NOMO-1 treated with dmso at 0.1 percent for 144 hours (cell line): ENCODE measurements at regions not wholly inside any gene's neighbourhood (a gene's known extent, or its start where the extent isn't known, plus 50 kb on each side); places are given as distances from the start of the nearest gene placed in this dataset.

Experiments
- DNase-seq: peaks from one replicate; lab custom pipeline; 2025; ENCODE audit not compliant: unreplicated experiment; lab: John Stamatoyannopoulos, UW

GRCh38 chr12:98053202-98053601 lies 462.2 kb upstream of the TMPO start:
- DNase-seq = no peak

DNA sequence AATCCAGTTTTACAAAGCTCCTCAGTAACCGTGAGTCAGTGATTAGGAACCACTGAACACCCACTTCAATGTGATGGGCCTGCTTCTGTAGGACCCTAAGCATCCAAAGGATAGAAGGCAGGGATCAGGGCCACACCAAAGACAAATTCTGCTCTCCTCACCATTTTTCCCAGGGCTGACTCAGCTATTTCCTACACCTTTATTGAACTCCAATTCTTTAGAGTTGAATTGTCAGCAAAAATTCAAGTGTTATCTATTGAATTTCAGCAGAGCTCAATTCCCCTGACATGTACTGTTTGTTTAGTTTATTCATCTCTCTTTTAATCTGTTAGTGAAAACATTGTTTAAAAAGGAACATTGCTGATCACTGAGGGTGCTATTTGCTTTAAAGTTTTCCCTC lies 457.7 kb upstream of the TMPO start:
- no peak for DNase-seq

GRCh38 chr12:98058213-98058612 lies 457.2 kb upstream of the TMPO start:
- DNase-seq = no peak

- no peak for DNase-seq
These were observed 456.6 kb upstream of the TMPO start for GRCh38 chr12:98058838-98059237.

DNA sequence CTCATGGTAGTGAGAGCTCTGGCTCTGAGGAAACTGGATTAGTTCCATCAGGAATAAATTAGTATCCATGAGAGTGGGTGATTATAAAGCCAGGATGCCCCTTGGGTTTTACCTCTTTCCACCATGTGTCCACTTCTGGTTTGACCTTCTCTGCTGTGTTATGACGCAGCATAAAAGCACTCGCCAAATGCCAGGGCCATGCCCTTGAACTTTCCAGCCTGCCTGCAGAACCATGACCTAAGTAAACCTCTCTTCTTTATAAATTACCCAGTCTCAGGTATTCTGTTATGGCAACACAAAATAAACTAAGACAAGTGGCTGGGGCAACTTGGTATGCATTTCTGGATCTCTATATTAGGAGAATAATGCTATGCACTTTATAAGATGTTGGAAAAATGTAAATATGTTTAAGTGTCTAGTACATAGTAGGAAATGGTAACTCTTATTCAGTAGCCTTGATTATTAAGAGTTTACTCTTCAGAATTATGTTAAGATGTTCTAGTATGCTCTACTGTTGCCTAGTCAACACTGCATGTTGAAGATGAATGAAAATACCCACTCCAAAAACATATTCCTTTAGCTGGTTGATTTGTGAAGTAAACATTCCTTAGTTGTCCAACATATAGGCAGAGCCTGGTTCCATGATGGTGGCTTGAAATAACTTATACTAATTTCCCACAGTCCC lies 455.6 kb upstream of the TMPO start:
- no peak for DNase-seq

DNA sequence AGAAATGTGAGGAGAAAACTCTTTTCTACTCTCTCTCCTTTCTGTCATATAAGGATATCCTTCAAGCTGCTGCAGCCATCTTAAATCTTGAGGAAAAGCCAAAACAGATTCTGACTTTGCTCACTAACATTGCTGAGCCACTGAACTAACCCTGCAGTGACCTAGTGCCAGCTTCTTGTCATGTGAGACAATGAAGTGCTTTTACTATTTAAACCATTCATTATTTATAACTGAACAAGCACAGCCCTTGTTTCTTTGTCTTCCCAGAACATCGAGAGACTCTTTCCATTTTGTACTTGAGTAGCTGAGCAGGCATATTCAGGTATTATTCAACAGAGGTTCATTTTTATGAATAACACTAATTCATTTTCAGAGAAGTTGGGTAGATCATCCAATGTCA lies 455.0 kb upstream of the TMPO start:
- no peak for DNase-seq

DNA sequence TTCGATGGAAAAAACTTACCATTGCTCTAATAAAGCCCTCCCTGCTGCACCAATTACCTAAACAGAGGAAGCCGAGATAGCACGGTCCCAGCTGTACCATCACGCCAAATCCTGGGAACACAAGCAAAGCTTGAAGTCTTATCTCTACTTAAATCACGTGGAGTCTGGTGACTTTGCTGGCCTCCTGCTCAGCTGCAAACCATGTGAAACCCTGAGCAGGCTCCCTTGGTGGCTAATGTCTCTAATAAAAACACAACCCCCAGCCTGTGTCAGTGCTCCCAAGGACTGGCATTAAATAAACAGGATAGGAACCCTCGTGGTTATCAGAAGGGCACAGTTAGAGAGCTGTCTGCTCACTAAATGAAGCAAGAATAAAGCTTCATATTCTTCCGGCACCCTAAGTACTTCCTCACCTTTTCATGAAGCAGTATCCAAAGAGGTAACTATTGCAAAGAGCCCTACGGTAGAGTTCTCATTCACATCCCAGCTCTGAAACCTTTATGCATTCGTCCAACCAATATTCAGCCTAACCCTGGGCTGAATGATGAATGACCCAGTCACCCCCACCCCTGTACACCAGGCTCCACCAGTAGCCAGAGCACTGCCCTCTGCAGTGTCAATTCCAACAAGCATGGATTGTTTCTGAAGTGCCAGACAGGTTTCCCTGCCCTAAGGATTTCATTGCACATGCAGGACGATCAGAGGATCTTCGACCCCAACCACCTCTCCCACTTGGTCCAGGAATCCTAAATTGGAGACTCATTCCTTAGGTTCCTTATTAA lies 452.7 kb upstream of the TMPO start:
- no peak for DNase-seq

GRCh38 chr12:98064501-98064900 lies 450.9 kb upstream of the TMPO start:
- DNase-seq = no peak

GRCh38 chr12:98067795-98068194 lies 447.6 kb upstream of the TMPO start:
- no peak for DNase-seq

DNA sequence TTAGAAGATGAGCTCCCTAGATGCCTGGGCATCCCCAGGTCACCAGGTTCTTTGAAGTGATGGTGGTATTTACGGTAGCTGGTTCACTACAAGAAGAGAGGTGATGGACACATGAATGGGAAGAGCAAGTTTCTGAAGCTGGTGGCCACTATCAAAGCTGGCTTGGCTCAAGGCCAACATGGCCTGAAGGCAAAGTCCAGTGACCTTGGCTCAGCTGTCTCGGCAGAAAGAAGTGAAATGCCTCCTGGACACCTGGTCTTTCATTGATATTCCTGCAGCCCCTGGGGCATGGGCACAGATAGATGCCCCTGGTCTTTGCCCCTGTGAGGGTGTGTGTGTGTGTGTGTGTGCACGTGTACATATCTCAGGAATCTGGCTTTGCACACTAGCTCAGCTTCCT lies 441.8 kb upstream of the TMPO start:
- no peak for DNase-seq

DNA sequence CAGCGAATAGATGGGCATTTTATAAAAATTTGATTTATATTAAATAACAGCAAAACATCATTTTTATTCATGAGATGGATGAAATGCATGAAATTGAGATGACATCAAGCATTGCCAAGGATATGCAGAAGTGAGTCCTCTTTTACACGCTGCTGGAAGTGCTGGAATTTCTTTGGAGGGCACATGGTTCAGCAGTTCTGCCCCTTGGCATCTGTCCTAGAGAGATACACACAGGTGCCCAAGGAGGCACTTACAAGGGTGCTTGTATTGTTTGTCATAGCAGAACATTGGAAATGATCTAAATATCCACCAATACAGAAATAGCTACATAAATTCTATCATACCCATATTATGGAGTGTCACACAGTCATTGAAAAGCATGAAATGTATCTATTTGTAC lies 441.1 kb upstream of the TMPO start:
- no peak for DNase-seq

DNA sequence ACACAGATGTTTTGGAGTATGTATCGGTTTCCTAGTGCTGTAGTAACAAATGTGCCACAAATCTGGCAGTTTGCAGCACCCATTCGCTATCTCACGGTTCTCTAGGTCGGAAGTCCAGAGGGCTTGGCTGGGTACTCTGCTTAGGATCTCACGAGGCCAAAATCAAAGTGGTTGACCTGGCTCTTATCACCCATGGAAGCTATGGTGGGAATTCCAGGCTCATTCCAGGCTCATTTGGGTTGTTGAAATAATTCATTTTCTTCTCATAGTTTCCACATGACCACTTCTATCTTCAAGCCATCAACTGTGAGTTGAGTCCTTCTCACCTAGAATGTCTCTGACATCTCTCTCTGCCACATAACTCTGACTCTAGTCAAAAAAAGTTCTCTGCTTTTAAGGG lies 431.0 kb upstream of the TMPO start:
- no peak for DNase-seq

DNA sequence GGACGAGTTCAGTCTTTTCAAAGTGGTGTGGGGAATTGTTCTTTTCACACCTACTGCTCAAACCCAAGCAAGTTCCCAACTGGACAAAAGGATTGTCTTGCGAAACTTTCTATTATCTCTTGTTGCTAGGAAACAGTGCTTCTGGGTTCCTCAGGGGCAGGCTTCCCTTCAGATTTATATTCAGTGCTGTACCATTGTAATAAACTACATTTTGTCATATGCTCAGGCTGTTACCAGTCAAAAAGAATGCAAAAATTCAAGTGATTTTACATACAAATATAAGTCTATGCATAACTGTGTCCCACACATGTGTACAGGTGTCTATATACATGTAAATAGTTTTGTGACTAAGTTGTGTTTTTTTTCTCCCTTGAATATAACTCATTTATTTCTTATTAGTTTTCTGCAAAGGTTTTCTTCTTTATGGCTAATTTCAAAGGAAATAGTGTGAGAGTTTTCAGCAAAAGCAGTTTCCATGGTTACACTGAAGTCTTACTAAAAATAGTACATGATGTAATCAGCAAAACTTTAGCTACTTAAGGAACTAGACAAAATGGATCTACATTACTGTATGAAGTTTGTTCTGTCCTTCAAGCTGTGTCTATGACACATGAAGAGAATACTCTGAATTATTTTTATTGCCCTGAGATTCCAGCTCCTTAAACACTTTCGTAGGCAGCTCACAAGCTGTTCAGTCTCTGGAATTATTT lies 430.2 kb upstream of the TMPO start:
- DNase-seq = no peak

DNA sequence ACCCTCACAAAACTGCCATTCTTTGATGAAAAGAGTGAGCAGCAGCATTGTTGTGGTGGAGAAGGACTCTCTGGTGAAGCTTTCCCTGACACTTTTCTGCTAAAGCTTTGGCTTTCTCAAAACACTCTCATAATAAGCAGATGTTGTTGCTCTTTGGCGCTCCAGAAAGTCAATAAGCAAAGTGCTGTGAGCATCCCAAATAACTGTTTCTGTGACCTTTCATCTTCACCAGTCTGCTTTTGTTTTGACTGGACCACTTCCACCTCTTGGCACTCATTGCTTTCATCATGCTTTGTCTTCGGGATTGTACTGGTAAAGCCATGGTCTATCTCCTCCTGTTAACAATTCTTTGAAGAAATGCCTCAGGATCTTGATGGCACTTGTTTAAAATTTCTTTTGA lies 424.7 kb upstream of the TMPO start:
- no peak for DNase-seq

DNA sequence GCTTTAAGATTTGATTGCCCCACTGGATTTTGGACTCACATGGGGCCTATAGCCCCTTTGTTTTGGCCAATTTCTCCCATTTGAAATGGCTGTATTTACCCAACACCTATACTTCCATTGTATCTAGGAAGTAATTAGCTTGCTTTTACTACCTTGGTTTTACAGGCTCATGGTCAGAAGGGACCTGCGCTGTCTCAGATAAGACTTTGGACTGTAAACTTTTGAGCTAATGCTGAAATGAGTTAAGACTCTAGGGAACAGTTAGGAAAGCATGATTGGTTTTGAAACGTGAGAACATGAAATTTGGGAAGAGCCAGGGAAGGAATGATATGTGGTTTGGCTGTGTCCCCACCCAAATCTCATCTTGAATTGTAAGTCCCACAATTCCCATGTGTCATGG lies 419.0 kb upstream of the TMPO start:
- DNase-seq = no peak

DNA sequence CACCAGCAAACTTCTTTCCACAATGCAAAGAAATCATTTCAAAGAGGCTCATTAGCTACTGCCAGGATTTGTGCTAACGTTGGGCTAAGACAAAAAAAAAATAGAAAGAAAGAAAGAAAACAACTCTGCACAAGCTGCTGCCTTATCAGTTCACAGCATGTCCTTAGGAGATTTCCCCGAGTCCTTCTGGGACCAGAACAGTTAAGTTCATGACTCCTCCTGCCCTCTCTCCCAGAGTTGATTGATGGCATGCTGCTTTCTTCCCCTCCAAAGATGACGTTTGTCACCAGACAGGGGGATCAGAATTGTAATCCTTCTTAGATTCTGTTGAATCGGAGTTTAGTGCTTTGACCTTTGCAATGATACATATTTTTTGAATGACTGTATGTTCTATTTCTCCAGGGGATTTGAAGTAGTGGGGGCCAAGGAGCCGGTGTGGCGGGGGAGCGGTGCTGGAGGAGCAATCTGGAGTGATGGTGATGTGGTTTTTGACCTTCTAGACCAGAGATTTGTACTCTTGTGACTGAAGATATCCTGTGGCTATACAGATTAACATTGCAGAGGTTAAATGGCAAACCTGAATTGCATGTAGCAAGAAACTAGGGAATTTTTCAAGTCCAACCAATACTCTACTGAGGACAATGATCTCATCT lies 409.2 kb upstream of the TMPO start:
- no peak for DNase-seq

- no peak for DNase-seq
These were observed 406.1 kb upstream of the TMPO start for GRCh38 chr12:98109266-98109665.

- DNase-seq = no peak
These were observed 404.9 kb upstream of the TMPO start for GRCh38 chr12:98110536-98110935.

- DNase-seq = no peak
These were observed 401.8 kb upstream of the TMPO start for GRCh38 chr12:98113548-98113947.

- DNase-seq = no peak
These were observed 393.4 kb upstream of the TMPO start for GRCh38 chr12:98121963-98122362.

GRCh38 chr12:98123021-98123461 lies 392.3 kb upstream of the TMPO start:
- DNase-seq = no peak
